Mammary epithelial cell (primary cell): ENCODE measurements at regions not wholly inside any gene's neighbourhood (a gene's known extent, or its start where the extent isn't known, plus 50 kb on each side); places are given as distances from the start of the nearest gene placed in this dataset.

ENCODE experiments used
- CTCF ChIP-seq, 2 donors: IDR thresholded peaks in 1 of 2; conservative IDR thresholded peaks in 1 of 2; 2 replicates each; pipeline ENCODE4 v1.5.1; 2011 to 2012; ENCODE audit warnings: inconsistent platforms in 2 of 2, low read length in 2 of 2, mild to moderate bottlenecking in 2 of 2, control low read depth in 1 of 2, low read depth in 1 of 2; ENCODE audit not compliant: insufficient read depth in 1 of 2; ENCODE audit errors: extremely low read depth in 1 of 2
- EZH2 ChIP-seq: IDR thresholded peaks from 2 replicates; pipeline ENCODE4 v1.6.1; 2012; ENCODE audit warnings: low read length, inconsistent platforms, borderline replicate concordance

DNA sequence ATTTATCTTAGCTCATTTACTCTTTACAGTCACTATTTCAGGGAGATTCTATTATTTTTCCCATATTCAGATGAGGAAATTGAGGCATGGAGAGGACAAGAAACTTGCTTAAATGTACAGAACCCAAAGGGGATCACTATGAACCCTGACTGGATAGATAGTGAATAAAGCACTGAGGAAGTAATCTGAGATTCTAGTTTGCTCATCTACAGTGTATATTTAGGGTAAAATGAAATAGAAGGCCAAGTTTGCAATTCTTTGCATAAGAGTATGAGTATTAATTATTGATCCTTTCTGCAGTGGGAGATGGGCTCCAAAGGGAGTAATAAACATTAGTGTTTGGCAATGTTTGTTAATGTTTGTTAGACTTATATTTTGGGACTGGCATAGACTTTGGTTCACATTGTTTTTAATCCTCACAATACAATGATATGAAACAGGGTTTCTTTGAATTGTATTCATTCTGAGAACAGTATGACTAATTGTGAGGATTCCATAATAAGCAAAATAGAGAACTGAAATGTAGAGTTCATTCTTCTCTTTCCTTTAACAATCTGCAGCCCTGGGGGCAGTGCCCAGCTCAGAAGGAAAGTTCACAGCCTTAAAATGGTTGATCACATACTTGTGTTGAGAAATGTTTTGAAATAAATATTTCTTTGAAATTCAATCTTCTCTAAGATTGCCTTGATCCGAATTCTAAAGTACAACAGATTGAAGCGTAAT lies 131.0 kb upstream of the ZNF804B start:
- no peak for TF ChIP-seq CTCF (conservative IDR thresholded peaks at IDR 0.05 in 1 of 2, IDR thresholded peaks at IDR 0.05 in 1 of 2; ENCODE audit: extremely low read depth in 1 of 2, insufficient read depth in 1 of 2, low read depth in 1 of 2, low read length in 2 of 2)
- no peak for TF ChIP-seq EZH2
